ENCODE measurements at regions not wholly inside any gene's neighbourhood (a gene's known extent, or its start where the extent isn't known, plus 50 kb on each side); places are given as distances from the start of the nearest gene placed in this dataset.

- DNase-seq = no peak
Observed at GRCh38 chr2:177155631-177156030, 57.0 kb upstream of the HNRNPA3 start.

DNA sequence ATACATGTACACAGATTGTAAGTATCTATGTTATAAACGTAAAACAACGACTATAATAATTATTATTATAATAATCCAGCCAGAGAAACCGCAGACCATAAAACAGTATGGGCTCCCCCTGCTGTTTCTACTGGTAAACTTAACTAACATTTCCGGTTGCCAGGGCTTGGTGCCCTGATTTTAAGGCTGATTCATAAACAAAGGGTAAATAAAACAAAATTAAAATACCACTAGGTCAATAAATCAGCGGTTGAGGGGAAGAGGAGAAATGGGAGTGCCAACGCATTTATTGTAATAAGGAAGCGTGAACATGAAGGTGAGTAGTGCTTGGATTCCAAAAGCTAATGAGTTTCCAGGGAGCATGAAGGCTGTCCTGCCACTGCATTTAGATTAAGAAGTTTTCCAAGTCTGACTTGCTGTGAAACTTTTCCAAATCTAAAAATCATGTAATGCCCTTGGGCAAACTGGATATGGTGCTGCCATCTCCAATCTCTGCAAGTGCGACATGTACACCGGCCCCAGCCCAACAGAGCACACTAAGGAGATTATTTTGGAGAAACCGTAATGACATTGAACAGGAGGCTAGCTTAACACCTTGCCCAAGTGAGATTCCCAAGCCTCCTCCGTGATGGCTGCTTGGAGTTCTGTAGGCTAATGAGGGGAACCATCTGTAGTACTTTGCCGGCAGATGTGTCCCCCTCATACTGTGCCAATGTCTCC, 50.7 kb upstream of the HNRNPA3 start:
- DNase-seq = no peak
